ENCODE measurements at regions not wholly inside any gene's neighbourhood (a gene's known extent, or its start where the extent isn't known, plus 50 kb on each side); places are given as distances from the start of the nearest gene placed in this dataset.

- no peak for TF ChIP-seq YY1 (IDR thresholded peaks at IDR 0.05; ENCODE audit: insufficient read depth, insufficient read length)
- no peak for TF ChIP-seq SUZ12 (IDR thresholded peaks at IDR 0.05; ENCODE audit: extremely low read depth, insufficient read depth, insufficient read length)
Measured at GRCh38 chr1:90820745-90821144, 103.6 kb upstream of the BARHL2 start.
